ENCODE measurements at regions not wholly inside any gene's neighbourhood (a gene's known extent, or its start where the extent isn't known, plus 50 kb on each side); places are given as distances from the start of the nearest gene placed in this dataset.

- no peak for TF ChIP-seq EZH2 (IDR thresholded peaks at IDR 0.05; ENCODE audit: low read length, unreplicated experiment)
- TF ChIP-seq, protein P1, sequence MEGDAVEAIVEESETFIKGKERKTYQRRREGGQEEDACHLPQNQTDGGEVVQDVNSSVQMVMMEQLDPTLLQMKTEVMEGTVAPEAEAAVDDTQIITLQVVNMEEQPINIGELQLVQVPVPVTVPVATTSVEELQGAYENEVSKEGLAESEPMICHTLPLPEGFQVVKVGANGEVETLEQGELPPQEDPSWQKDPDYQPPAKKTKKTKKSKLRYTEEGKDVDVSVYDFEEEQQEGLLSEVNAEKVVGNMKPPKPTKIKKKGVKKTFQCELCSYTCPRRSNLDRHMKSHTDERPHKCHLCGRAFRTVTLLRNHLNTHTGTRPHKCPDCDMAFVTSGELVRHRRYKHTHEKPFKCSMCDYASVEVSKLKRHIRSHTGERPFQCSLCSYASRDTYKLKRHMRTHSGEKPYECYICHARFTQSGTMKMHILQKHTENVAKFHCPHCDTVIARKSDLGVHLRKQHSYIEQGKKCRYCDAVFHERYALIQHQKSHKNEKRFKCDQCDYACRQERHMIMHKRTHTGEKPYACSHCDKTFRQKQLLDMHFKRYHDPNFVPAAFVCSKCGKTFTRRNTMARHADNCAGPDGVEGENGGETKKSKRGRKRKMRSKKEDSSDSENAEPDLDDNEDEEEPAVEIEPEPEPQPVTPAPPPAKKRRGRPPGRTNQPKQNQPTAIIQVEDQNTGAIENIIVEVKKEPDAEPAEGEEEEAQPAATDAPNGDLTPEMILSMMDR (conservative IDR thresholded peaks at IDR 0.05; ENCODE audit: low read depth, low read length): no peak
Measured at GRCh38 chr15:91393186-91393585, 293.1 kb downstream of the SV2B start.
